H1 (cell line): ENCODE measurements at regions not wholly inside any gene's neighbourhood (a gene's known extent, or its start where the extent isn't known, plus 50 kb on each side); places are given as distances from the start of the nearest gene placed in this dataset.

Source experiments
- BCL11A ChIP-seq, 2 experiments: IDR thresholded peaks; one replicate each; pipeline ENCODE4 v1.6.1; 2011; ENCODE audit warnings: low read depth in 2 of 2, low read length in 2 of 2, mild to moderate bottlenecking in 2 of 2
- EP300 ChIP-seq, 2 experiments: IDR thresholded peaks; 1 replicate in 1 of 2; 2 replicates in 1 of 2; pipeline ENCODE4 v1.6.1; 2011 to 2012; ENCODE audit warnings: low read depth in 2 of 2, low read length in 2 of 2, mild to moderate bottlenecking in 2 of 2, borderline replicate concordance in 1 of 2, inconsistent platforms in 1 of 2, moderate library complexity in 1 of 2
- HDAC2 ChIP-seq, 2 experiments: fragments of 300-600 bp in 1 of 2; sonication (generic) in 1 of 2; IDR thresholded peaks; 2 replicates each; pipeline ENCODE4 v1.6.1; 2011 to 2012; ENCODE audit warnings: low read depth in 2 of 2, low read length in 2 of 2, mild to moderate bottlenecking in 2 of 2, moderate library complexity in 2 of 2, borderline replicate concordance in 1 of 2, inconsistent platforms in 1 of 2
- JUN ChIP-seq: IDR thresholded peaks from 2 replicates; pipeline ENCODE4 v1.6.1; 2011; ENCODE audit warnings: low read depth, mild to moderate bottlenecking, improper control_type of control experiment, low read length
- JUND ChIP-seq: IDR thresholded peaks from 2 replicates; pipeline ENCODE4 v1.6.1; 2011; ENCODE audit warnings: mild to moderate bottlenecking, improper control_type of control experiment, low read length
- MAFK ChIP-seq: IDR thresholded peaks from 2 replicates; pipeline ENCODE4 v1.6.1; 2012; ENCODE audit warnings: low read depth, mild to moderate bottlenecking, improper control_type of control experiment, low read length
- POLR2A ChIP-seq, 2 experiments: IDR thresholded peaks; 1 replicate in 1 of 2; 2 replicates in 1 of 2; pipeline ENCODE4 v1.6.1; 2011; ENCODE audit warnings: low read depth in 2 of 2, low read length in 2 of 2, mild to moderate bottlenecking in 2 of 2; ENCODE audit errors: control extremely low read depth in 1 of 2
- POLR2AphosphoS5 ChIP-seq: IDR thresholded peaks from 2 replicates; pipeline ENCODE4 v1.6.1; 2011; ENCODE audit warnings: low read depth, low read length
- POU5F1 ChIP-seq: IDR thresholded peaks from 2 replicates; pipeline ENCODE4 v1.6.1; 2011; ENCODE audit warnings: low read depth, mild to moderate bottlenecking, low read length, moderate library complexity
- RAD21 ChIP-seq, 2 experiments: IDR thresholded peaks in 1 of 2; conservative IDR thresholded peaks in 1 of 2; 2 replicates each; pipeline ENCODE4 v1.6.1; 2011; ENCODE audit warnings: low read depth in 2 of 2, low read length in 2 of 2, improper control_type of control experiment in 1 of 2, inconsistent platforms in 1 of 2, mild to moderate bottlenecking in 1 of 2, moderate library complexity in 1 of 2
- SAP30 ChIP-seq: fragments of 300-600 bp; sonication (generic); IDR thresholded peaks from 2 replicates; pipeline ENCODE4 v1.7.1; 2012; ENCODE audit warnings: low read length, moderate library complexity, mild to moderate bottlenecking, inconsistent platforms; ENCODE audit not compliant: insufficient read depth, insufficient replicate concordance
- TAF7 ChIP-seq: optimal IDR thresholded peaks from 2 replicates; pipeline ENCODE3; 2011; ENCODE audit warnings: low read depth, mild to moderate bottlenecking, inconsistent platforms, low read length, moderate library complexity, borderline replicate concordance
- TF ChIP-seq, protein P1 (sequence below), 3 experiments: IDR thresholded peaks; 1 replicate in 2 of 3; 2 replicates in 1 of 3; pipeline versions ENCODE4 v1.5.1 to v1.6.1; 2011; ENCODE audit warnings: low read length in 3 of 3, mild to moderate bottlenecking in 3 of 3, inconsistent platforms in 2 of 3, low read depth in 1 of 3, moderate library complexity in 1 of 3; ENCODE audit not compliant: insufficient read depth in 1 of 3; ENCODE audit errors: control extremely low read depth in 1 of 3

DNA sequence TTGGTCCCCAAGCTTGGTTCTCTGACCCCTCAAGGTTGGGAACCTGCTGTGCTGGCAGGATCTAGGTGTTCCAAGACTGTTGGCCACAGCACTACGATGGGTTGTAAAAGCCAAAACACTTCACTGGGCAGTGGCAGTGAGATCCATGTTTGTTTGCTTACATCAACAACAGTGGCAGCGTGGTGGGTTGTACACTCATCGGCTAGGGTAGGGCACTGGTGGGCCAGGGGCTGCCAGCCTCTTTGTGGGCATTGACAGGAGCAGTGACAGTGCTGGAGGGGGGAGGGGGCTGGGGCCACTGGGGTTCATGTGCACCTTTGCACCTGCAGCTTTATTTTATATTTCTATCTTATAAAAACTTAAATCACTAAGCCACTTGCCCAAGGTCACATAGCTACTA, 126.7 kb upstream of the ZWINT start:
- TF ChIP-seq RAD21 (IDR thresholded peaks at IDR 0.05 in 1 of 2, conservative IDR thresholded peaks at IDR 0.05 in 1 of 2; ENCODE audit: low read depth in 2 of 2, low read length in 2 of 2) (no peak), SAP30 (no peak), POU5F1 (no peak), BCL11A (IDR thresholded peaks at IDR 0.05; ENCODE audit: low read depth in 2 of 2, low read length in 2 of 2) (no peak), POLR2AphosphoS5 (no peak), POLR2A (IDR thresholded peaks at IDR 0.05; ENCODE audit: control extremely low read depth in 1 of 2, low read depth in 2 of 2, low read length in 2 of 2) (no peak), TAF7 (no peak), HDAC2 (IDR thresholded peaks at IDR 0.05; ENCODE audit: borderline replicate concordance in 1 of 2, low read depth in 2 of 2, low read length in 2 of 2) (no peak), EP300 (IDR thresholded peaks at IDR 0.05; ENCODE audit: borderline replicate concordance in 1 of 2, low read depth in 2 of 2, low read length in 2 of 2) (no peak), JUN (no peak), JUND (no peak), MAFK (no peak)
- TF ChIP-seq, protein P1, sequence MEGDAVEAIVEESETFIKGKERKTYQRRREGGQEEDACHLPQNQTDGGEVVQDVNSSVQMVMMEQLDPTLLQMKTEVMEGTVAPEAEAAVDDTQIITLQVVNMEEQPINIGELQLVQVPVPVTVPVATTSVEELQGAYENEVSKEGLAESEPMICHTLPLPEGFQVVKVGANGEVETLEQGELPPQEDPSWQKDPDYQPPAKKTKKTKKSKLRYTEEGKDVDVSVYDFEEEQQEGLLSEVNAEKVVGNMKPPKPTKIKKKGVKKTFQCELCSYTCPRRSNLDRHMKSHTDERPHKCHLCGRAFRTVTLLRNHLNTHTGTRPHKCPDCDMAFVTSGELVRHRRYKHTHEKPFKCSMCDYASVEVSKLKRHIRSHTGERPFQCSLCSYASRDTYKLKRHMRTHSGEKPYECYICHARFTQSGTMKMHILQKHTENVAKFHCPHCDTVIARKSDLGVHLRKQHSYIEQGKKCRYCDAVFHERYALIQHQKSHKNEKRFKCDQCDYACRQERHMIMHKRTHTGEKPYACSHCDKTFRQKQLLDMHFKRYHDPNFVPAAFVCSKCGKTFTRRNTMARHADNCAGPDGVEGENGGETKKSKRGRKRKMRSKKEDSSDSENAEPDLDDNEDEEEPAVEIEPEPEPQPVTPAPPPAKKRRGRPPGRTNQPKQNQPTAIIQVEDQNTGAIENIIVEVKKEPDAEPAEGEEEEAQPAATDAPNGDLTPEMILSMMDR (IDR thresholded peaks at IDR 0.05; ENCODE audit: control extremely low read depth in 1 of 3, insufficient read depth in 1 of 3, low read depth in 1 of 3, low read length in 3 of 3), result no peak
